Endodermal cell (in vitro differentiated cells): ENCODE measurements at regions not wholly inside any gene's neighbourhood (a gene's known extent, or its start where the extent isn't known, plus 50 kb on each side); places are given as distances from the start of the nearest gene placed in this dataset.
A peak's percentile ranks its signal among the peaks of the same experiment; 100 is the strongest.

ENCODE experiments used
- DNase-seq: peaks from one replicate; pipeline ENCODE4 v3.0.0-alpha.2; 2017
- H3K27ac ChIP-seq: 2 replicates; pipeline ENCODE4 v1.5.1; 2013; ENCODE audit warnings: mild to moderate bottlenecking, low read depth, low read length, moderate library complexity
- H3K27me3 ChIP-seq: 2 replicates; pipeline ENCODE4 v1.6.1; 2013; ENCODE audit warnings: mild to moderate bottlenecking, low read length, moderate library complexity; ENCODE audit not compliant: insufficient read depth, control insufficient read depth, poor library complexity, severe bottlenecking
- H3K36me3 ChIP-seq: 2 replicates; pipeline ENCODE4 v1.7.0; 2013; ENCODE audit warnings: mild to moderate bottlenecking, low read length, moderate library complexity; ENCODE audit not compliant: control insufficient read depth, insufficient read depth
- H3K4me1 ChIP-seq: one replicate; pipeline ENCODE4 v1.7.0; 2013; ENCODE audit warnings: low read length; ENCODE audit not compliant: control insufficient read depth, insufficient read depth
- H3K4me3 ChIP-seq: 2 replicates; pipeline ENCODE4 v1.5.1; 2013; ENCODE audit warnings: mild to moderate bottlenecking, low read length, moderate library complexity
- H3K9ac ChIP-seq: 2 replicates; pipeline ENCODE4 v1.6.1; 2013; ENCODE audit warnings: mild to moderate bottlenecking, low read length, moderate library complexity; ENCODE audit not compliant: poor library complexity, severe bottlenecking; ENCODE audit errors: extremely low read depth
- H3K9me3 ChIP-seq: 2 replicates; pipeline ENCODE4 v1.6.1; 2013; ENCODE audit warnings: mild to moderate bottlenecking, low read length, moderate library complexity; ENCODE audit not compliant: control insufficient read depth
- H3K27ac Mint-ChIP-seq: 2 replicates; pipeline ENCODE4 v1.8.0; 2020; ENCODE audit warnings: mixed read lengths
- H3K27me3 Mint-ChIP-seq: 2 replicates; pipeline ENCODE4 v1.8.0; 2021; ENCODE audit warnings: mild to moderate bottlenecking, mixed read lengths; ENCODE audit not compliant: insufficient read depth
- H3K36me3 Mint-ChIP-seq: 2 replicates; pipeline ENCODE4 v1.8.0; 2020; ENCODE audit warnings: low read depth, mixed read lengths
- H3K4me1 Mint-ChIP-seq: 2 replicates; pipeline ENCODE4 v1.8.0; 2020; ENCODE audit warnings: mixed read lengths
- H3K4me3 Mint-ChIP-seq: 2 replicates; pipeline ENCODE4 v1.8.0; 2020; ENCODE audit warnings: mild to moderate bottlenecking, moderate library complexity, mixed read lengths
- H3K9me3 Mint-ChIP-seq: 2 replicates; pipeline ENCODE4 v1.8.0; 2020; ENCODE audit warnings: mild to moderate bottlenecking, mixed read lengths
- CTCF ChIP-seq: fragments of 200-600 bp; sonication (generic); conservative IDR thresholded peaks from 2 replicates; pipeline ENCODE4 v1.5.0; 2021; ENCODE audit warnings: antibody characterized with exemption, mild to moderate bottlenecking
- WGBS, 2 experiments: methylation state at CpG; one replicate each; pipeline versions ENCODE4 v1.1.5 to v1.1.7; 2013; ENCODE audit warnings: missing lambda C conversion rate in 2 of 2, mixed read lengths in 1 of 2; ENCODE audit not compliant: insufficient coverage in 1 of 2, insufficient read length in 1 of 2; 5-methylcytosine and 5-hydroxymethylcytosine counted together

- Histone ChIP-seq H3K9ac (no peak overlapping the region), H3K4me3 (no peak overlapping the region), H3K9me3 (no peaks in the 10 kb centered on the region), H3K4me1 (no peaks in the 10 kb centered on the region), H3K27ac (no peak overlapping the region), H3K27me3 (no peaks in the 10 kb centered on the region), H3K36me3 (no peaks in the 10 kb centered on the region)
- TF ChIP-seq CTCF: no peak
- no peak overlapping the region for H3K27ac Mint-ChIP-seq
- H3K9me3 Mint-ChIP-seq: peaks cover 10% of the 10 kb centered on the region
- H3K4me3 Mint-ChIP-seq: no peak overlapping the region
- H3K27me3 Mint-ChIP-seq: peaks cover 39% of the 10 kb centered on the region
- no peak for DNase-seq
- H3K4me1 Mint-ChIP-seq: peaks cover 2% of the 10 kb centered on the region
- H3K36me3 Mint-ChIP-seq: peaks cover 2% of the 10 kb centered on the region
- WGBS, 2 experiments: 91 to 92% methylated on average over 2 to 8 of the region's 9 CpGs
Observed at GRCh38 chr12:114738460-114739184, 54.6 kb upstream of the TBX3 start.

- Histone ChIP-seq H3K36me3 (no peaks in the 10 kb centered on the region), H3K27ac (no peak overlapping the region), H3K4me3 (no peak overlapping the region), H3K9me3 (no peaks in the 10 kb centered on the region), H3K27me3 (no peaks in the 10 kb centered on the region), H3K9ac (no peak overlapping the region), H3K4me1 (no peaks in the 10 kb centered on the region)
- H3K4me1 Mint-ChIP-seq: peaks cover 2% of the 10 kb centered on the region
- H3K4me3 Mint-ChIP-seq: peak overlapping the region; percentile 36
- peak; percentile 77 for DNase-seq
- 85 to 90% methylated on average over 32 to 43 of the region's 43 CpGs for WGBS, 2 experiments
- H3K36me3 Mint-ChIP-seq: peaks cover 2% of the 10 kb centered on the region
- peaks cover 41% of the 10 kb centered on the region for H3K27me3 Mint-ChIP-seq
- no peak overlapping the region for H3K27ac Mint-ChIP-seq
- H3K9me3 Mint-ChIP-seq: peaks cover 10% of the 10 kb centered on the region
- TF ChIP-seq CTCF: no peak
Observed at GRCh38 chr12:114735680-114736374, 51.9 kb upstream of the TBX3 start.

DNA sequence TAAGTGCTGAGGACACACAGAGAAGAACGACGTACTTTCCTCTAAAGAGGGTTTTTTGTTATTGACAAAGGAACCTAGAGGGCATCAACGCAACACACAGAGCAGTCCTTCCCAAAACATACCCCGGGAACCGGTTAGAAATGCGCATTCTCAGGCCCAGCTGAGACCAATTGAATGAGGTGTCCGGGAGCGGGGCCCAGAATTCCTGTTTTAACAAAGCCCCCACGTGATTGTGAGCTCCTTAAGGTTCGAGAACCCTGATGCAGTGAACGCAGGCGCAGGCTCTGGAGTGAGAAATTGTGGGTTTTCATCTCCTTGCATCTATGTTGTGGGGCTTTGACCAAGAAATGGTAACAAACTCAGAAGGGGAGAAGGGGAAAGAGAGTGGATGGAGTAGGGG lies 51.0 kb upstream of the TBX3 start:
- DNase-seq: peak; percentile 81
- H3K9me3 ChIP-seq: no peaks in the 10 kb centered on the region
- no peak overlapping the region for H3K4me3 ChIP-seq
- peak overlapping the region; percentile 36 for H3K4me3 Mint-ChIP-seq
- TF ChIP-seq CTCF: no peak
- H3K4me1 ChIP-seq: no peaks in the 10 kb centered on the region
- 70 to 74% methylated on average over 7 to 12 of the region's 12 CpGs for WGBS, 2 experiments
- no peaks in the 10 kb centered on the region for H3K36me3 ChIP-seq
- H3K27me3 Mint-ChIP-seq: peaks cover 41% of the 10 kb centered on the region
- H3K4me1 Mint-ChIP-seq: peaks cover 2% of the 10 kb centered on the region
- H3K27ac Mint-ChIP-seq: no peak overlapping the region
- peaks cover 2% of the 10 kb centered on the region for H3K36me3 Mint-ChIP-seq
- H3K9me3 Mint-ChIP-seq: peaks cover 10% of the 10 kb centered on the region
- H3K9ac ChIP-seq: no peak overlapping the region
- H3K27ac ChIP-seq: no peak overlapping the region
- no peaks in the 10 kb centered on the region for H3K27me3 ChIP-seq
